ENCODE measurements at regions not wholly inside any gene's neighbourhood (a gene's known extent, or its start where the extent isn't known, plus 50 kb on each side); places are given as distances from the start of the nearest gene placed in this dataset.

GRCh38 chr5:143896966-143897365 is 85.0 kb downstream of the HMHB1 start:
- TF ChIP-seq CTCF (IDR thresholded peaks at IDR 0.05): no peak
- Histone ChIP-seq H3K36me3 (no peaks in the 10 kb centered on the region), H3K4me1 (peaks cover 32 to 40% of the 10 kb centered on the region in 2 donors), H3K27me3 (no peaks in the 10 kb centered on the region), H3K9me3 (no peaks in the 10 kb centered on the region), H3K27ac (no peak overlapping the region), H3K4me3 (replicated peaks in 1 of 3) (no peak overlapping the region)
- DNase-seq: no peak
- intact Hi-C loops (cut with DNase I): no loop called here

- no peaks in the 10 kb centered on the region for H3K36me3 ChIP-seq
- no peak for TF ChIP-seq POLR2A (IDR thresholded peaks at IDR 0.05)
- no peak for TF ChIP-seq CTCF (IDR thresholded peaks at IDR 0.05)
- WGBS, 2 donors: 95 to 100% methylated on average over 1 of the region's 1 CpG
- H3K4me3 ChIP-seq (replicated peaks in 1 of 3): no peak overlapping the region
- intact Hi-C loops (cut with DNase I): no loop called here
- no peak overlapping the region for H3K27ac ChIP-seq
- H3K27me3 ChIP-seq: no peaks in the 10 kb centered on the region
- H3K4me1 ChIP-seq: peaks cover 19 to 27% of the 10 kb centered on the region in 2 donors
- H3K9me3 ChIP-seq: no peaks in the 10 kb centered on the region
- no peak for DNase-seq
Measured at GRCh38 chr5:143898381-143898780, 86.4 kb downstream of the HMHB1 start.

- Histone ChIP-seq H3K27me3 (no peaks in the 10 kb centered on the region), H3K4me1 (peaks cover 14 to 21% of the 10 kb centered on the region in 2 donors), H3K27ac (no peak overlapping the region), H3K4me3 (replicated peaks in 1 of 3) (no peak overlapping the region), H3K36me3 (no peaks in the 10 kb centered on the region), H3K9me3 (no peaks in the 10 kb centered on the region)
- TF ChIP-seq POLR2A (IDR thresholded peaks at IDR 0.05): no peak
- TF ChIP-seq CTCF (IDR thresholded peaks at IDR 0.05): no peak
- intact Hi-C loops (cut with DNase I): no loop called here
- no peak for DNase-seq
- WGBS, 2 donors: 83 to 90% methylated on average over 6 of the region's 6 CpGs
Measured at GRCh38 chr5:143898916-143899591, 87.1 kb downstream of the HMHB1 start.

GRCh38 chr5:143908959-143909358 is 97.0 kb downstream of the HMHB1 start:
- intact Hi-C loops (cut with DNase I): no loop called here
- no peaks in the 10 kb centered on the region for H3K27me3 ChIP-seq
- no peaks in the 10 kb centered on the region for H3K36me3 ChIP-seq
- H3K4me1 ChIP-seq: no peaks in the 10 kb centered on the region
- TF ChIP-seq POLR2A (IDR thresholded peaks at IDR 0.05) (no peak), CTCF (IDR thresholded peaks at IDR 0.05) (no peak)
- no peaks in the 10 kb centered on the region for H3K9me3 ChIP-seq
- H3K27ac ChIP-seq: no peak overlapping the region
- no peak for DNase-seq
- WGBS, 2 donors: 96 to 100% methylated on average over 1 of the region's 1 CpG
- no peak overlapping the region for H3K4me3 ChIP-seq (replicated peaks in 1 of 3)

- no peaks in the 10 kb centered on the region for H3K9me3 ChIP-seq
- H3K4me3 ChIP-seq (replicated peaks in 1 of 3): no peak overlapping the region
- H3K36me3 ChIP-seq: no peaks in the 10 kb centered on the region
- no peaks in the 10 kb centered on the region for H3K27me3 ChIP-seq
- DNase-seq: no peak
- H3K27ac ChIP-seq: no peak overlapping the region
- 88 to 100% methylated on average over 1 of the region's 1 CpG for WGBS, 2 donors
- intact Hi-C loops (cut with DNase I): no loop called here
- no peaks in the 10 kb centered on the region for H3K4me1 ChIP-seq
- TF ChIP-seq POLR2A (IDR thresholded peaks at IDR 0.05): no peak
- TF ChIP-seq CTCF (IDR thresholded peaks at IDR 0.05): no peak
Measured at GRCh38 chr5:143913008-143913752, 101.2 kb downstream of the HMHB1 start.
